Right atrium auricular region (tissue), 2 donors: ENCODE measurements at regions not wholly inside any gene's neighbourhood (a gene's known extent, or its start where the extent isn't known, plus 50 kb on each side); places are given as distances from the start of the nearest gene placed in this dataset.

Experiments
- DNase-seq: peaks from one replicate; pipeline ENCODE4 v3.0.0-alpha.2; 2019; ENCODE audit warnings: low spot score
- H3K27ac ChIP-seq, 2 donors: fragments of 200-600 bp; sonication (generic); 1 replicate in 1 of 2; 2 replicates in 1 of 2; pipeline ENCODE4 v1.5.1; 2016 to 2019
- H3K27me3 ChIP-seq, 2 donors: fragments of 200-600 bp; sonication (generic); one replicate each; pipeline versions ENCODE4 v1.5.1 to v1.6.0; 2017 to 2019
- H3K36me3 ChIP-seq: fragments of 200-600 bp; sonication (generic); one replicate; pipeline ENCODE4 v1.5.1; 2016
- H3K4me1 ChIP-seq, 2 donors: fragments of 200-600 bp; sonication (generic); one replicate each; pipeline versions ENCODE4 v1.5.1 to v1.6.0; 2017 to 2019
- H3K4me3 ChIP-seq, 2 donors: fragments of 200-600 bp; sonication (generic); 1 replicate in 1 of 2; 2 replicates in 1 of 2; pipeline ENCODE4 v1.5.1; 2017 to 2019; ENCODE audit warnings: mild to moderate bottlenecking in 1 of 2, moderate library complexity in 1 of 2
- H3K9me3 ChIP-seq, 2 donors: fragments of 200-600 bp; sonication (generic); one replicate each; pipeline ENCODE4 v1.5.1; 2019
- CTCF ChIP-seq, 2 donors: fragments of 200-600 bp; sonication (generic); IDR thresholded peaks; one replicate each; pipeline ENCODE4 v1.5.1; 2019; ENCODE audit warnings: antibody characterized with exemption in 2 of 2

GRCh38 chr18:27261769-27262549 is 76.9 kb upstream of the CHST9 start:
- Histone ChIP-seq H3K36me3 (no peaks in the 10 kb centered on the region), H3K9me3 (peaks cover 0 to 7% of the 10 kb centered on the region in 2 donors), H3K27me3 (no peaks in the 10 kb centered on the region), H3K4me1 (no peaks in the 10 kb centered on the region), H3K4me3 (no peak overlapping the region), H3K27ac (no peak overlapping the region)
- DNase-seq = no peak
- TF ChIP-seq CTCF (IDR thresholded peaks at IDR 0.05) = no peak

- no peak overlapping the region for H3K4me3 ChIP-seq
- no peak for TF ChIP-seq CTCF (IDR thresholded peaks at IDR 0.05)
- no peaks in the 10 kb centered on the region for H3K9me3 ChIP-seq
- DNase-seq = no peak
- H3K36me3 ChIP-seq = no peaks in the 10 kb centered on the region
- H3K4me1 ChIP-seq = no peaks in the 10 kb centered on the region
- no peak overlapping the region for H3K27ac ChIP-seq
- no peaks in the 10 kb centered on the region for H3K27me3 ChIP-seq
Observed at GRCh38 chr18:27253571-27253970, 68.5 kb upstream of the CHST9 start.

DNA sequence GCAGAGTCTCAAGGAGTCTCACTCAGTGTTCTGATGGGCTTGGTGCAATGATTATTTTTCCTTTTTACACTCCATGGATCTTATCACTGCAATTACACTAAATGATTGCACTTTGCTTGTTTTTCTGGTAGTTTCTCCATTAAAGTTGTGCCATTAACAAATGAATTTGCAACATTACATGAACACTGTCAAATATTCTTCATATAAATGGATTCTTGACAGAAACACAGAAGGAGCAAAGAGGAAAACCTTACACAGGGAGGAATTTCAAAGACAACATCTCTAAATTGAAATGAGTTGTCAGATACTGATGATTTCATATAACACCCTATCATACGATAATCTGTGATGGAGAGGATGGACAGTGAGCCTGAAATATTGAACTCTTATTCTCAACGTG is 65.4 kb upstream of the CHST9 start:
- Histone ChIP-seq H3K4me3 (no peak overlapping the region), H3K9me3 (no peaks in the 10 kb centered on the region), H3K27me3 (no peaks in the 10 kb centered on the region), H3K36me3 (no peaks in the 10 kb centered on the region), H3K4me1 (no peaks in the 10 kb centered on the region), H3K27ac (no peak overlapping the region)
- no peak for DNase-seq
- TF ChIP-seq CTCF (IDR thresholded peaks at IDR 0.05) = no peak

DNA sequence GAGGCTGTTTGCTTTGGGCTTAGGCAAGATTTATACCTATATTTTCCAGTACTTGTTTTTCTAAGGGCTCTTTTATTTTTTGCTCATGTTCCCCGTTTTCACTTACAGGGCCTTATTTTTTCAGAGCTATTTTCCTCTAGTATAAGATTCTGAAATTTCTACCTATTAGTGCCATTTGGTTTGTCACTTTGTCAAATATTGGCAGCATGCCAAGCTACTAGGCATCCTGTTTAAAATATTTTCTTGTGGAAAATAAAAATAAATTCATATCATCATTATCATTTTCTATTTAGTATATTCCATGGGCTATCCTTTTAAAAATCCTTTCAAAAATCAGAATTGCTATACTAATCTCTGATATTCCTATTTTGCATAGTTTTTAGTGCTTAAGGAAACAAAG is 64.8 kb upstream of the CHST9 start:
- no peaks in the 10 kb centered on the region for H3K36me3 ChIP-seq
- no peak overlapping the region for H3K4me3 ChIP-seq
- no peak for DNase-seq
- no peak overlapping the region for H3K27ac ChIP-seq
- H3K27me3 ChIP-seq = no peaks in the 10 kb centered on the region
- H3K4me1 ChIP-seq = no peaks in the 10 kb centered on the region
- no peaks in the 10 kb centered on the region for H3K9me3 ChIP-seq
- TF ChIP-seq CTCF (IDR thresholded peaks at IDR 0.05) = no peak

DNA sequence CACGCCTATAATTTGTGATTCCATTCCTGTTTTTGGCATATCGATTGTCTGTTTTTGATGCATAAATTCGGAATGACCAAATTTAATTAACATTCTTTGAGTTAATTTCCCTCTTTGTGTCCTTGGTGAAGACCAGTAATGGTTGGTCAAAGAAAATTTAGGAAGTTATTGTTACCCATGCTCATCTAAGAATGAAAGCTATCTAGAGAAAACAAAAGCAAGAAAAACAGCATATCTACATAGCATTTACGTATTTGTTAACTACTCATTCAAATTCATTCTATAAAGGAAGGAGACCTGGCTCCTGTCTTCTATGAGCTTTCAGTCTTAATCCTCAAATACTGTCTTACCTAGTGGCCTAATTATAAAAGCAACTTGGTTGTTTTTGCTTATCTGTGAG is 59.2 kb upstream of the CHST9 start:
- Histone ChIP-seq H3K4me3 (no peak overlapping the region), H3K4me1 (no peaks in the 10 kb centered on the region), H3K27me3 (no peaks in the 10 kb centered on the region), H3K36me3 (no peaks in the 10 kb centered on the region), H3K9me3 (no peaks in the 10 kb centered on the region), H3K27ac (no peak overlapping the region)
- no peak for TF ChIP-seq CTCF (IDR thresholded peaks at IDR 0.05)
- no peak for DNase-seq
